ENCODE measurements at regions not wholly inside any gene's neighbourhood (a gene's known extent, or its start where the extent isn't known, plus 50 kb on each side); places are given as distances from the start of the nearest gene placed in this dataset.

- TF ChIP-seq EZH2phosphoT487 (IDR thresholded peaks at IDR 0.05; ENCODE audit: low read depth) (no peak), CTCF (IDR thresholded peaks at IDR 0.05; ENCODE audit: low read depth, low read length) (no peak)
Observed at GRCh38 chr11:134515081-134515960, 103.3 kb upstream of the B3GAT1 start.
